Mesothelial cell of epicardium (in vitro differentiated cells): ENCODE measurements at regions not wholly inside any gene's neighbourhood (a gene's known extent, or its start where the extent isn't known, plus 50 kb on each side); places are given as distances from the start of the nearest gene placed in this dataset.

Source experiments
- DNase-seq, 2 experiments: peaks; one replicate each; pipeline ENCODE4 v3.0.0; 2021; ENCODE audit warnings: low spot score in 2 of 2; ENCODE audit not compliant: unreplicated experiment in 2 of 2
- H3K27ac Mint-ChIP-seq: 2 replicates; pipeline ENCODE4 v1.8.0; 2021; ENCODE audit warnings: mixed read lengths
- H3K27me3 Mint-ChIP-seq: 2 replicates; pipeline ENCODE4 v1.8.0; 2021; ENCODE audit warnings: low read depth, mixed read lengths
- H3K36me3 Mint-ChIP-seq: 2 replicates; pipeline ENCODE4 v1.8.0; 2021; ENCODE audit warnings: mixed read lengths
- H3K4me1 Mint-ChIP-seq: 2 replicates; pipeline ENCODE4 v1.8.0; 2021; ENCODE audit warnings: mixed read lengths
- H3K4me3 Mint-ChIP-seq: 2 replicates; pipeline ENCODE4 v1.8.0; 2021; ENCODE audit warnings: mild to moderate bottlenecking, moderate library complexity, mixed read lengths
- H3K9me3 Mint-ChIP-seq: 2 replicates; pipeline ENCODE4 v1.8.0; 2021; ENCODE audit warnings: mixed read lengths
- TF ChIP-seq, protein P1 (sequence below): fragments of 200-600 bp; sonication (generic); IDR thresholded peaks from one replicate; pipeline ENCODE4 v1.5.0; 2021; ENCODE audit warnings: antibody characterized with exemption; ENCODE audit not compliant: unreplicated experiment

DNA sequence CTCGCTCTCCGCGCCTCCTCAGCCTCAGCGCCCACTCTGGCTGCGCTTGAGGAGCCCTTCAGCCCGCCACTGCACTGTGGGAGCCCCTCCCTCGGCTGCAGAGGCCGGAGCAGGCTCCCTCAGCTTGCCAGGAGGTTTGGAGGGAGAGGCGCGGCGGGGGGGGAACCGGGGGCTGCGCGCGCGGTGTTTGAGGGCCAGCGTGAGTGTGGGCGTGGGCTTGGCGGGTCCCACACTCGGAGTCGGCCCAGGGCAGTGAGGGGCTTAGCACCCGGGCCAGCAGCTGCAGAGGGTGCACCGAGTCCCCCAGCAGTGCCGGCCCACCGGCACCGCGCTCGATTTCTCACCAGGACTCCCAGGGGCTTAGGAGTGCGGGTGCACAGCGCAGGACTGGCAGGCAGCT, 1220.9 kb downstream of the PCDH9 start:
- no peak for DNase-seq

DNA sequence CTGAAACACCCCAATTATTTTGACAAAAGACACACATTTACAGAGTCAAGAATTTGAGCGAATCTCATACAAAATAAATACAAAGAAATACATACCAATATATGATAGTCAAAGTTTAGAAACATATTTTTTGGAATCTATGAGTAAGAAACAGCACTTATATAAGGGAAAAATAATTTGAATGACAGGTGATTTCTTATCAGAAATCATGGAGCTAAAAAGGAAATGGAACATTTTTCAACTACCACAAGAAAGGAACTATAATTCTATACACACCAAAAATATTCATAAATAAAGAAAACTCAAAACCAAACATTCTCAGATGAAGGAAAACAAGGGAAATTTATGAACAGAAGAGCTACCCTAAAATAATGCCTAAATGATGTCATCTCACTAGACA, 1226.6 kb downstream of the PCDH9 start:
- Mint-ChIP-seq H3K27ac (no peak overlapping the region), H3K27me3 (no peaks in the 10 kb centered on the region), H3K4me3 (no peak overlapping the region), H3K36me3 (peaks cover 8% of the 10 kb centered on the region), H3K4me1 (no peaks in the 10 kb centered on the region), H3K9me3 (peaks cover 19% of the 10 kb centered on the region)
- TF ChIP-seq, protein P1, sequence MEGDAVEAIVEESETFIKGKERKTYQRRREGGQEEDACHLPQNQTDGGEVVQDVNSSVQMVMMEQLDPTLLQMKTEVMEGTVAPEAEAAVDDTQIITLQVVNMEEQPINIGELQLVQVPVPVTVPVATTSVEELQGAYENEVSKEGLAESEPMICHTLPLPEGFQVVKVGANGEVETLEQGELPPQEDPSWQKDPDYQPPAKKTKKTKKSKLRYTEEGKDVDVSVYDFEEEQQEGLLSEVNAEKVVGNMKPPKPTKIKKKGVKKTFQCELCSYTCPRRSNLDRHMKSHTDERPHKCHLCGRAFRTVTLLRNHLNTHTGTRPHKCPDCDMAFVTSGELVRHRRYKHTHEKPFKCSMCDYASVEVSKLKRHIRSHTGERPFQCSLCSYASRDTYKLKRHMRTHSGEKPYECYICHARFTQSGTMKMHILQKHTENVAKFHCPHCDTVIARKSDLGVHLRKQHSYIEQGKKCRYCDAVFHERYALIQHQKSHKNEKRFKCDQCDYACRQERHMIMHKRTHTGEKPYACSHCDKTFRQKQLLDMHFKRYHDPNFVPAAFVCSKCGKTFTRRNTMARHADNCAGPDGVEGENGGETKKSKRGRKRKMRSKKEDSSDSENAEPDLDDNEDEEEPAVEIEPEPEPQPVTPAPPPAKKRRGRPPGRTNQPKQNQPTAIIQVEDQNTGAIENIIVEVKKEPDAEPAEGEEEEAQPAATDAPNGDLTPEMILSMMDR = no peak
- no peak for DNase-seq

More for the DNA sequence above, 1220.9 kb downstream of the PCDH9 start:
- Mint-ChIP-seq H3K27ac (no peak overlapping the region), H3K27me3 (no peaks in the 10 kb centered on the region), H3K4me1 (no peaks in the 10 kb centered on the region), H3K9me3 (peaks cover 15% of the 10 kb centered on the region), H3K36me3 (no peaks in the 10 kb centered on the region), H3K4me3 (no peak overlapping the region)
- TF ChIP-seq, protein P1 = no peak

DNA sequence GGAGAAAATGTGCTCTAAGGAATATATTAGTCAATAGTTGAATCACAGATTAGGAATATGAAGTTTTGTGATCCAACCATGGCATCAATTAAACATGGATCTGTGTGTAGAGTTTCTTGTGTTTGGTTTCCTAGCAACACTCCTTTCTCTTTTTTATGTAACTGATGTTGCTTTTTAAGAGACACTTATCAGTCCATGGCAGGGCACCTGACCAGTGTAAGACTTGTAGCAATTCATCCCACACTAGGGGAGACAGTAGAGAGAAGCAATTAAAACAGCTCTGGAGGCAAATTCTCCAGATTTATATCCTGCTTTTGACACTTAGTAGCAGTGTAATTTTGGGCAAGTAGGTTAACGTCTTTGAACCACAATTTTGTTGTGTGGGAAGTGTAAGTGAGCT, 1229.0 kb downstream of the PCDH9 start:
- H3K27me3 Mint-ChIP-seq = no peaks in the 10 kb centered on the region
- H3K27ac Mint-ChIP-seq = no peak overlapping the region
- H3K4me3 Mint-ChIP-seq = no peak overlapping the region
- no peak for DNase-seq
- peaks cover 8% of the 10 kb centered on the region for H3K36me3 Mint-ChIP-seq
- H3K9me3 Mint-ChIP-seq = peaks cover 19% of the 10 kb centered on the region
- TF ChIP-seq, protein P1 = no peak
- H3K4me1 Mint-ChIP-seq = no peaks in the 10 kb centered on the region

DNA sequence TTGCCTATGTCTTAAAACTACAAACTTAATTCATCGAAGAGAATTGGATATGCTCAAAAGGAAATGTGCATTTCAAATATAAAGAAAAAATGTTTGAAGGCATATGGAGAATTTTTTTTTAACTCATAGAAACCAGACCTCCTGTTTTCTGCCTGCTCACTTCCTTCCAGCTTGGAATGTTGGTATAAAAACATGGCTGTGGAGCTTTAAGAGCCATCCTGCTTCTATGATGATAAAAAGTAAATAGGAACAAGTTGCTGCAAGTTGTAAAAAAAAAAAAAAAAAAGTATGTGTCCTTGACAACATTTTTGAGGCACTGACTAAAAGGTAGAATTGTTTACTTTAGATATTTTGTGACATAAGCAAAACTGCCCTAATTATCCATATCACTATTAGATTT, 1230.7 kb downstream of the PCDH9 start:
- DNase-seq = no peak
- peaks cover 8% of the 10 kb centered on the region for H3K36me3 Mint-ChIP-seq
- no peaks in the 10 kb centered on the region for H3K27me3 Mint-ChIP-seq
- H3K4me3 Mint-ChIP-seq = no peak overlapping the region
- no peaks in the 10 kb centered on the region for H3K4me1 Mint-ChIP-seq
- H3K9me3 Mint-ChIP-seq = peaks cover 14% of the 10 kb centered on the region
- TF ChIP-seq, protein P1 = no peak
- no peak overlapping the region for H3K27ac Mint-ChIP-seq

DNA sequence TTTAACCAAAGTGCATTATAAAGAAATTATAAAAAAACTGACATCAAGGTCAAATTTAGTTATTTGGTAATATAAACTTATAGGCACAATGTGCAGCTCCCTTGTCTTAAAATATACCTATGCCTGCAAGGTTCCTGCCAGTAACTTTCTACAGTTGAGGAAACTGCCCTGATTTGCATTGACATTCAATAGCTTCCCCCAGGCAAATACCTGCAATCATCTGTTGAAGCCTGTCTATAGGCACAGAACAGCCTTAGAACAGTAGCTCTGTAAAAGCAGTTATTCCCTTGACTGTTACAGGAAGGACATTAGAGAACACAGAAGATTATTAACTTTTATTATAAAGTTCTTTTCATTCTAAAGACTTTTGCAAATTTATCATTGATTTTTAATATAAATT, 1239.5 kb downstream of the PCDH9 start:
- Mint-ChIP-seq H3K27me3 (no peaks in the 10 kb centered on the region), H3K27ac (no peak overlapping the region), H3K4me1 (no peaks in the 10 kb centered on the region), H3K36me3 (no peaks in the 10 kb centered on the region), H3K9me3 (no peaks in the 10 kb centered on the region), H3K4me3 (no peak overlapping the region)
- TF ChIP-seq, protein P1 = no peak
- no peak for DNase-seq

DNA sequence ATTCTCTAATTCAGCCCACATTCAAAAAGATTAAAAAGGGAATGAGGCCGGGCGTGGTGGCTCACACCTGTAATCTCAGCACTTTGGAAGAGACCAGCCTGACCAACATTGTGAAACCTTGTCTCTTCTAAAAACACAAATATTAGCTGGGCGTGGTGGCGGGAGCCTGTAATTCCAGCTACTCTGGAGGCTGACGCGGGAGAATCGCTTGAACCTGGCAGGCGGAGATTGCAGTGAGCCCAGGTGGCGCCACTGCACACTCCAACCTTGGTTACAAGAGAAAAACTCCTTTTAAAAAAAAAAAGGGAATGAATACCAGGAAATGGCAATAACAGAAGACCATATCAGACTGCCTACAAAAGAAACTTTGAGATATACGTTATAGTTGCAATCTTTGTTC, 1244.5 kb downstream of the PCDH9 start:
- Mint-ChIP-seq H3K27ac (no peak overlapping the region), H3K4me3 (no peak overlapping the region), H3K9me3 (no peaks in the 10 kb centered on the region), H3K4me1 (no peaks in the 10 kb centered on the region), H3K27me3 (no peaks in the 10 kb centered on the region), H3K36me3 (no peaks in the 10 kb centered on the region)
- no peak for DNase-seq
- TF ChIP-seq, protein P1 = no peak
